NOMO-1 (cell line): ENCODE measurements at regions not wholly inside any gene's neighbourhood (a gene's known extent, or its start where the extent isn't known, plus 50 kb on each side); places are given as distances from the start of the nearest gene placed in this dataset.
"Not testable (repeated sequence)": the region's sequence is repeated elsewhere in the genome, so short reads cannot be mapped to it uniquely, and the experiment has no call there.

Experiments used
- DNase-seq, 2 experiments: peaks; one replicate each; lab custom pipeline; 2025; ENCODE audit not compliant: unreplicated experiment in 2 of 2; lab: John Stamatoyannopoulos, UW

- DNase-seq = no peak
Measured at GRCh38 chr22:27045103-27045947, 387.9 kb downstream of the MIAT start.

- DNase-seq = no peak
Measured at GRCh38 chr22:27046086-27046485, 388.7 kb downstream of the MIAT start.

- no peak for DNase-seq
Measured at GRCh38 chr22:27046603-27047002, 389.2 kb downstream of the MIAT start.

GRCh38 chr22:27050771-27051170, 393.4 kb downstream of the MIAT start:
- no peak for DNase-seq

GRCh38 chr22:27051407-27051806, 394.0 kb downstream of the MIAT start:
- no peak for DNase-seq

- DNase-seq = no peak
Measured at GRCh38 chr22:27057717-27058116, 400.3 kb downstream of the MIAT start.

- no peak for DNase-seq
Measured at GRCh38 chr22:27060190-27060589, 402.8 kb downstream of the MIAT start.

- DNase-seq = no peak
Measured at GRCh38 chr22:27062910-27063309, 405.5 kb downstream of the MIAT start.

GRCh38 chr22:27063406-27063805, 406.0 kb downstream of the MIAT start:
- DNase-seq = no peak

- DNase-seq = no peak
Measured at GRCh38 chr22:27063841-27064240, 406.5 kb downstream of the MIAT start.

GRCh38 chr22:27064386-27064785, 407.0 kb downstream of the MIAT start:
- DNase-seq = peak; percentile 5 to 26

- DNase-seq = no peak
Measured at GRCh38 chr22:27065279-27065678, 407.9 kb downstream of the MIAT start.

GRCh38 chr22:27066856-27067255, 409.5 kb downstream of the MIAT start:
- no peak for DNase-seq

- DNase-seq = no peak
Measured at GRCh38 chr22:27068121-27068520, 410.7 kb downstream of the MIAT start.

- DNase-seq = no peak
Measured at GRCh38 chr22:27070594-27070993, 413.2 kb downstream of the MIAT start.

- DNase-seq = no peak
Measured at GRCh38 chr22:27073601-27074425, 416.4 kb downstream of the MIAT start.

- no peak for DNase-seq
Measured at GRCh38 chr22:27075028-27075678, 417.8 kb downstream of the MIAT start.

- DNase-seq = no peak
Measured at GRCh38 chr22:27075891-27076290, 418.5 kb downstream of the MIAT start.

- DNase-seq = not testable (repeated sequence)
Measured at GRCh38 chr22:27078064-27078463, 420.7 kb downstream of the MIAT start.

GRCh38 chr22:27080036-27080578, 422.7 kb downstream of the MIAT start:
- DNase-seq = no peak

GRCh38 chr22:27080863-27081262, 423.5 kb downstream of the MIAT start:
- no peak for DNase-seq
